Right atrium auricular region (tissue), 2 donors: ENCODE measurements at regions not wholly inside any gene's neighbourhood (a gene's known extent, or its start where the extent isn't known, plus 50 kb on each side); places are given as distances from the start of the nearest gene placed in this dataset.

Experiments
- DNase-seq: peaks from one replicate; pipeline ENCODE4 v3.0.0-alpha.2; 2019; ENCODE audit warnings: low spot score
- H3K27ac ChIP-seq, 2 donors: fragments of 200-600 bp; sonication (generic); 1 replicate in 1 of 2; 2 replicates in 1 of 2; pipeline ENCODE4 v1.5.1; 2016 to 2019
- H3K27me3 ChIP-seq, 2 donors: fragments of 200-600 bp; sonication (generic); one replicate each; pipeline versions ENCODE4 v1.5.1 to v1.6.0; 2017 to 2019
- H3K36me3 ChIP-seq: fragments of 200-600 bp; sonication (generic); one replicate; pipeline ENCODE4 v1.5.1; 2016
- H3K4me1 ChIP-seq, 2 donors: fragments of 200-600 bp; sonication (generic); one replicate each; pipeline versions ENCODE4 v1.5.1 to v1.6.0; 2017 to 2019
- H3K4me3 ChIP-seq, 2 donors: fragments of 200-600 bp; sonication (generic); 1 replicate in 1 of 2; 2 replicates in 1 of 2; pipeline ENCODE4 v1.5.1; 2017 to 2019; ENCODE audit warnings: mild to moderate bottlenecking in 1 of 2, moderate library complexity in 1 of 2
- H3K9me3 ChIP-seq, 2 donors: fragments of 200-600 bp; sonication (generic); one replicate each; pipeline ENCODE4 v1.5.1; 2019
- TF ChIP-seq, protein P1 (sequence below), 2 donors: fragments of 200-600 bp; sonication (generic); IDR thresholded peaks; one replicate each; pipeline ENCODE4 v1.5.1; 2019; ENCODE audit warnings: antibody characterized with exemption in 2 of 2

DNA sequence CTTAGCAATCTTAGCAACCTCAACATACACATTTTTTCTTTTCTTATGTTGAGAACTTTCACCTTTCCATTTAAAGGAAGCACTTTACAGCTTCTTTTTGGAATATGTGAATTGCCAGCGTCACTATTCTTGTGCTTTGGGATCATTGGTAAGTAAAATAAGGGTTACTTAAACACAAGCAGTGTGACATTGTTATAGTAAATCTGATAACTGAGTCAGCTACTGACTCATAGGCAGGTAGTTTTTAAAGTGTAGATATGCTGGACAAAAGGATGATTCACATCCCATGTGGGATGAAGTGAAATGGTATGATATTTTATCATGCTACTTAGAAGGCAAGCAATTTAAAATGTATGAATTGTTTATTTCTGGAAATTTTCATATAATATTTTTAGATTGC is 637.2 kb downstream of the DCDC2C start:
- H3K4me1 ChIP-seq, result no peaks in the 10 kb centered on the region
- TF ChIP-seq, protein P1, sequence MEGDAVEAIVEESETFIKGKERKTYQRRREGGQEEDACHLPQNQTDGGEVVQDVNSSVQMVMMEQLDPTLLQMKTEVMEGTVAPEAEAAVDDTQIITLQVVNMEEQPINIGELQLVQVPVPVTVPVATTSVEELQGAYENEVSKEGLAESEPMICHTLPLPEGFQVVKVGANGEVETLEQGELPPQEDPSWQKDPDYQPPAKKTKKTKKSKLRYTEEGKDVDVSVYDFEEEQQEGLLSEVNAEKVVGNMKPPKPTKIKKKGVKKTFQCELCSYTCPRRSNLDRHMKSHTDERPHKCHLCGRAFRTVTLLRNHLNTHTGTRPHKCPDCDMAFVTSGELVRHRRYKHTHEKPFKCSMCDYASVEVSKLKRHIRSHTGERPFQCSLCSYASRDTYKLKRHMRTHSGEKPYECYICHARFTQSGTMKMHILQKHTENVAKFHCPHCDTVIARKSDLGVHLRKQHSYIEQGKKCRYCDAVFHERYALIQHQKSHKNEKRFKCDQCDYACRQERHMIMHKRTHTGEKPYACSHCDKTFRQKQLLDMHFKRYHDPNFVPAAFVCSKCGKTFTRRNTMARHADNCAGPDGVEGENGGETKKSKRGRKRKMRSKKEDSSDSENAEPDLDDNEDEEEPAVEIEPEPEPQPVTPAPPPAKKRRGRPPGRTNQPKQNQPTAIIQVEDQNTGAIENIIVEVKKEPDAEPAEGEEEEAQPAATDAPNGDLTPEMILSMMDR (IDR thresholded peaks at IDR 0.05), result no peak
- no peak overlapping the region for H3K27ac ChIP-seq
- peaks cover 0 to 14% of the 10 kb centered on the region in 2 donors for H3K9me3 ChIP-seq
- no peak overlapping the region for H3K4me3 ChIP-seq
- no peaks in the 10 kb centered on the region for H3K27me3 ChIP-seq
- H3K36me3 ChIP-seq, result no peaks in the 10 kb centered on the region
- no peak for DNase-seq

- Histone ChIP-seq H3K27ac (no peak overlapping the region), H3K4me1 (no peaks in the 10 kb centered on the region), H3K27me3 (no peaks in the 10 kb centered on the region), H3K4me3 (no peak overlapping the region), H3K36me3 (no peaks in the 10 kb centered on the region), H3K9me3 (peaks cover 0 to 14% of the 10 kb centered on the region in 2 donors)
- DNase-seq, result no peak
- TF ChIP-seq, protein P1 (IDR thresholded peaks at IDR 0.05), result no peak
Observed at GRCh38 chr2:4346628-4347027, 643.3 kb downstream of the DCDC2C start.

GRCh38 chr2:4353668-4354067 is 650.3 kb downstream of the DCDC2C start:
- no peaks in the 10 kb centered on the region for H3K4me1 ChIP-seq
- DNase-seq, result no peak
- H3K9me3 ChIP-seq, result no peaks in the 10 kb centered on the region
- H3K27me3 ChIP-seq, result no peaks in the 10 kb centered on the region
- no peak overlapping the region for H3K27ac ChIP-seq
- TF ChIP-seq, protein P1 (IDR thresholded peaks at IDR 0.05), result no peak
- H3K36me3 ChIP-seq, result no peaks in the 10 kb centered on the region
- no peak overlapping the region for H3K4me3 ChIP-seq

GRCh38 chr2:4354164-4354563 is 650.8 kb downstream of the DCDC2C start:
- TF ChIP-seq, protein P1 (IDR thresholded peaks at IDR 0.05), result no peak
- Histone ChIP-seq H3K9me3 (no peaks in the 10 kb centered on the region), H3K36me3 (no peaks in the 10 kb centered on the region), H3K4me1 (no peaks in the 10 kb centered on the region), H3K4me3 (no peak overlapping the region), H3K27ac (no peak overlapping the region), H3K27me3 (no peaks in the 10 kb centered on the region)
- DNase-seq, result no peak

DNA sequence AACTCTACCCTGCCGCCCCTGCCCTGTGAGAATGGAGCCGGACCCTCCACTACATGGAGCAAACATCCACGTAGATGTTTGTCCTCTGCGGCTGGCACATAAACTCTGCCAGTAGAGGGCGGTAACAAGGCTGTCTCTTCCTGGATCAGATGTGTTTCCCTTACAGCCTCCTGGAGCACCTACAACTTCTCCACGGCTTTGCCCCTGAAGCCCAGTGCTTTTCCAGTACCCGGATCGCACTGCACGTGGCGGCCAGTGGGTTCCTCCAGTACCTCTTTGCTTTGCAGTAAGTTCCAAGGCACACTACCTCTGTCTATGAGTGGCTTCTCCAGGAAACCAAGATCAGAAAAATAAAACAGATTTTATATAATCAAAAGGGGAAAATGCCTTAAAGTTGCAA is 651.3 kb downstream of the DCDC2C start:
- Histone ChIP-seq H3K27ac (no peak overlapping the region), H3K9me3 (no peaks in the 10 kb centered on the region), H3K4me1 (no peaks in the 10 kb centered on the region), H3K36me3 (no peaks in the 10 kb centered on the region), H3K4me3 (no peak overlapping the region), H3K27me3 (no peaks in the 10 kb centered on the region)
- no peak for DNase-seq
- TF ChIP-seq, protein P1 (IDR thresholded peaks at IDR 0.05), result no peak

GRCh38 chr2:4356109-4356508 is 652.7 kb downstream of the DCDC2C start:
- no peak for DNase-seq
- H3K9me3 ChIP-seq, result no peaks in the 10 kb centered on the region
- TF ChIP-seq, protein P1 (IDR thresholded peaks at IDR 0.05), result no peak
- H3K4me3 ChIP-seq, result no peak overlapping the region
- H3K27me3 ChIP-seq, result no peaks in the 10 kb centered on the region
- H3K36me3 ChIP-seq, result no peaks in the 10 kb centered on the region
- no peak overlapping the region for H3K27ac ChIP-seq
- no peaks in the 10 kb centered on the region for H3K4me1 ChIP-seq
